ENCODE measurements at regions not wholly inside any gene's neighbourhood (a gene's known extent, or its start where the extent isn't known, plus 50 kb on each side); places are given as distances from the start of the nearest gene placed in this dataset.

DNA sequence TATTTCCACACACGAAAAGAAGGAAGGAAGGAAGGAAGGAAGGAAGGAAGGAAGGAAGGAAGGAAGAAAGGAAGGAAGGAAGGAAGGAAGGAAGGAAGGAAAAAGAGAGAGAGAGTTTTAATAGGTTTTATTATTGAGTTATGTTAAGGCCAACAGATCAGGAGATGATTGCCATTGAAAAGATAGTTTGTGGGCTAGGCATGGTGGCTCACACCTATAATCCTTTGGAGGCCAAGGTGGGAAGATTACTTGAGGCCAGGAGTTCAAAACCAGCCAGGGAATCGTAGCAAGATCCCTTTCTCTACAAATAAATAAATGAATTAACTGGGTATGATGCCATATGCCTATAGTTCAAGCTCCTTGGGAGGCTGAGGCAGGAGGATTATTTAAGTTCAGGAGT is 877.2 kb downstream of the TLE4 start:
- TF ChIP-seq EZH2 (IDR thresholded peaks at IDR 0.05) (no peak), POLR2AphosphoS5 (IDR thresholded peaks at IDR 0.05; ENCODE audit: borderline replicate concordance, low read depth, low read length) (no peak; the same call in 1 of the 2 replicates)
